Mesendoderm (in vitro differentiated cells): ENCODE measurements at regions not wholly inside any gene's neighbourhood (a gene's known extent, or its start where the extent isn't known, plus 50 kb on each side); places are given as distances from the start of the nearest gene placed in this dataset.

Source experiments
- DNase-seq: peaks from one replicate; pipeline ENCODE4 v3.0.0; 2013
- H2AK5ac ChIP-seq: 2 replicates; pipeline ENCODE4 v1.6.1; 2013; ENCODE audit warnings: low read length, inconsistent platforms
- H2BK120ac ChIP-seq: 2 replicates; pipeline ENCODE4 v1.6.1; 2013; ENCODE audit warnings: low read depth, mild to moderate bottlenecking, low read length, moderate library complexity, mixed read lengths
- H2BK15ac ChIP-seq: replicated peaks from 2 replicates; pipeline ENCODE4 v1.6.1; 2013; ENCODE audit warnings: low read depth, mild to moderate bottlenecking, moderate library complexity
- H2BK5ac ChIP-seq: 2 replicates; pipeline ENCODE4 v1.6.1; 2013; ENCODE audit warnings: low read length, inconsistent platforms
- H3K18ac ChIP-seq: 2 replicates; pipeline ENCODE4 v1.6.1; 2013; ENCODE audit warnings: mild to moderate bottlenecking, low read length, mixed read lengths
- H3K23ac ChIP-seq: one replicate; pipeline ENCODE4 v1.6.1; 2013; ENCODE audit warnings: low read length
- H3K27ac ChIP-seq: 2 replicates; pipeline ENCODE4 v1.5.1; 2013; ENCODE audit warnings: low read depth, mild to moderate bottlenecking, inconsistent platforms, low read length, moderate library complexity
- H3K27me3 ChIP-seq: 2 replicates; pipeline ENCODE4 v1.6.1; 2013; ENCODE audit warnings: low read length, control low read depth, mild to moderate bottlenecking, inconsistent platforms; ENCODE audit not compliant: insufficient read depth, poor library complexity
- H3K36me3 ChIP-seq: 2 replicates; pipeline ENCODE4 v1.6.1; 2013; ENCODE audit warnings: low read length, inconsistent platforms; ENCODE audit not compliant: control insufficient read depth, insufficient read depth
- H3K4ac ChIP-seq: one replicate; pipeline ENCODE4 v1.6.1; 2013; ENCODE audit warnings: low read depth, mild to moderate bottlenecking, low read length, moderate library complexity
- H3K4me1 ChIP-seq: 2 replicates; pipeline ENCODE4 v1.6.1; 2013; ENCODE audit warnings: low read depth, low read length, inconsistent platforms; ENCODE audit not compliant: control insufficient read depth
- H3K4me2 ChIP-seq: 2 replicates; pipeline ENCODE4 v1.6.1; 2013; ENCODE audit warnings: low read length
- H3K4me3 ChIP-seq: 2 replicates; pipeline ENCODE4 v1.5.1; 2013; ENCODE audit warnings: mild to moderate bottlenecking, low read length
- H3K56ac ChIP-seq: one replicate; pipeline ENCODE4 v1.6.1; 2013; ENCODE audit warnings: low read length
- H3K79me1 ChIP-seq: 2 replicates; pipeline ENCODE4 v1.6.1; 2013; ENCODE audit warnings: low read length, inconsistent platforms
- H3K79me2 ChIP-seq: 2 replicates; pipeline ENCODE4 v1.6.1; 2013; ENCODE audit warnings: mild to moderate bottlenecking, low read length; ENCODE audit not compliant: control insufficient read depth, insufficient read depth
- H3K9ac ChIP-seq: 2 replicates; pipeline ENCODE4 v1.6.1; 2013; ENCODE audit warnings: low read length, inconsistent platforms
- H4K5ac ChIP-seq: one replicate; pipeline ENCODE4 v1.6.1; 2013; ENCODE audit warnings: low read length
- H4K8ac ChIP-seq: one replicate; pipeline ENCODE4 v1.6.1; 2013; ENCODE audit warnings: low read depth, mild to moderate bottlenecking, control low read depth, low read length, moderate library complexity
- whole genome bisulfite sequencing: extraction: QIAGEN DNeasy Blood & Tissue Kit; methylation state at CpG from one replicate; pipeline ENCODE4 v1.1.7; 2013; ENCODE audit warnings: low lambda C conversion rate, missing lambda C conversion rate; ENCODE audit not compliant: insufficient coverage; ENCODE audit errors: extremely low coverage; 5-methylcytosine and 5-hydroxymethylcytosine counted together

DNA sequence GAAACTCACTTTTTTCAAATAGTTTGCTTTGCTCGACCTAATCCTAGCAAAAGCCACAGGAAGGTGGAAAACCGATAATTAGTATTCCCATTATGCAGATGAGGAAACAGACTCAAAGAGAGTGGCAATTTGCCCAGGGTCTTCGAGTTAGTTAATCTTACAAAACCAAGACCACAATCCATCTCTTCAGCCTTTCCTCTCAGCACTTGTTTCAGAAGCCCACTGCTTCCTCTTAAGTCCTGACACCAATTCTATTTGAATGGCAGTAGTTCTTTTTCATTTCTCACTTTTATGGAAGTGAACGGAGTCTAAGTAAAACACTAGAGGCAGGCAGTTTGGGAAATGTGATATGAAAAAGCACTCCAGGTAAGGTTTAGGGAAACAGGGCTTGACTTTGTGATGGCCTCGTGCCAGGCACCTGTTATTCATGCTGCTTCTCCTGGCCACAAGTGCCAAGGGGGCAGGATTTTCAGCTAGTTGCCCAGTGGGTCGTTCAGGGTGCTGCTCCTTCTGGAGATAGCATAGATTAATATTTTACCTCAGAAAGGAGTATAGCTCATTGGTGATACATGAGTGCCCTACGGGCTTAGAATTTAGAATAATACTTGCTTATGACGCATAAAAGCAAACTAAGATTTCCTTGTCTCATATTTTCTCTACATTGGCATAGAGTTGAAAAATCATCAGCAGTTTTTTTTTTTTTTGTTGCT lies 76.6 kb upstream of the NRIP1 start:
- no peak overlapping the region for H4K8ac ChIP-seq
- H3K36me3 ChIP-seq, result no peaks in the 10 kb centered on the region
- WGBS, result no CpG with 5 or more reads among the region's 8 CpGs
- no peak overlapping the region for H3K23ac ChIP-seq
- no peak overlapping the region for H3K4me3 ChIP-seq
- H3K56ac ChIP-seq, result no peak overlapping the region
- H2AK5ac ChIP-seq, result no peak overlapping the region
- H2BK120ac ChIP-seq, result no peak overlapping the region
- no peak overlapping the region for H3K4ac ChIP-seq
- H3K18ac ChIP-seq, result no peak overlapping the region
- no peak overlapping the region for H2BK5ac ChIP-seq
- no peaks in the 10 kb centered on the region for H3K27me3 ChIP-seq
- H3K9ac ChIP-seq, result no peak overlapping the region
- no peak overlapping the region for H4K5ac ChIP-seq
- no peaks in the 10 kb centered on the region for H3K79me2 ChIP-seq
- no peak overlapping the region for H2BK15ac ChIP-seq
- no peak for DNase-seq
- H3K79me1 ChIP-seq, result no peaks in the 10 kb centered on the region
- no peaks in the 10 kb centered on the region for H3K4me1 ChIP-seq
- no peak overlapping the region for H3K4me2 ChIP-seq
- H3K27ac ChIP-seq, result no peak overlapping the region

DNA sequence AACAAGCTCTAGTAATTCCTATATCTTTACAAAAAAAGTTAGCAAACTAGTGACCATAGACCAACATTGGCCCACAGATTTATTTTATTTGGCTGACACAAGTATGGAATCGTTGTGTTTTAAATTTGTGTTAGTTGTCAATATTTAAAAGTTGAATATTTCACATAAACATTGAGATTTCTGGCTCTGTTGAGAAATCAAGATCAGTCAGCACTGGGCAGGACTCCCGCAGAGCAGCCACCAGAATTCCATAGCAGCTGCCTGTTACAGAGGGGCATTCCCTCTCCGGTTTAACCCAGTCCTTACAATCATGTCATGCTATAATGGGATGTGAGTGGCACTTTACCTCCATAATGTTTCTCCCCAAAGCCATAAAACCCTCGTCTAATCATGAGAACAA lies 79.2 kb upstream of the NRIP1 start:
- no peaks in the 10 kb centered on the region for H3K79me2 ChIP-seq
- no peak overlapping the region for H3K4me2 ChIP-seq
- no peak overlapping the region for H4K8ac ChIP-seq
- whole genome bisulfite sequencing, result no CpG with 5 or more reads among the region's 4 CpGs
- no peaks in the 10 kb centered on the region for H3K79me1 ChIP-seq
- no peak for DNase-seq
- H3K36me3 ChIP-seq, result no peaks in the 10 kb centered on the region
- H2AK5ac ChIP-seq, result no peak overlapping the region
- no peak overlapping the region for H3K23ac ChIP-seq
- no peak overlapping the region for H3K4me3 ChIP-seq
- no peaks in the 10 kb centered on the region for H3K4me1 ChIP-seq
- no peak overlapping the region for H4K5ac ChIP-seq
- H3K27me3 ChIP-seq, result no peaks in the 10 kb centered on the region
- H3K27ac ChIP-seq, result no peak overlapping the region
- no peak overlapping the region for H2BK120ac ChIP-seq
- no peak overlapping the region for H2BK5ac ChIP-seq
- H3K18ac ChIP-seq, result no peak overlapping the region
- H3K4ac ChIP-seq, result no peak overlapping the region
- no peak overlapping the region for H3K9ac ChIP-seq
- H2BK15ac ChIP-seq, result no peak overlapping the region
- H3K56ac ChIP-seq, result no peak overlapping the region

DNA sequence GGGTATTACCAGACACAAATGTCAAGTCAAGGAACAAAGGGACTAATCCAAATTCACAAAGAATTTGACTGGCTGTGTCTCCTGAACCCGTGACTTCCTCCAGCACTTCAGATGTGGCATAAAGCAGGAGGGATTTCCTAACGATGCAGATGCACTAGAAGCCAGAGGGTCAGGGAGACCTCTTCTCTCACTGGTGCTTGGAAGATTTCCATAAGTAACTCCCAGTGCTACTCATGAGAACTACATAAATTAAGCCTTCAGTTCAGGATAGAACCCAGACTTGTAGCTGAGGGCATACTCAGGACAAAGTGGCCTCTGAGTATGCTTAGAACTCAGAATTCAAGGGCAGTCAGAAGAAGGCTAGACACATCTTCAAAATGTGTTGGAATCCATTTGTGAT lies 83.6 kb upstream of the NRIP1 start:
- no peak overlapping the region for H3K23ac ChIP-seq
- no peak overlapping the region for H4K5ac ChIP-seq
- no peak overlapping the region for H3K9ac ChIP-seq
- no peak overlapping the region for H3K4me3 ChIP-seq
- no CpG with 5 or more reads among the region's 2 CpGs for WGBS
- H4K8ac ChIP-seq, result no peak overlapping the region
- DNase-seq, result no peak
- no peak overlapping the region for H2BK5ac ChIP-seq
- H3K4ac ChIP-seq, result no peak overlapping the region
- no peaks in the 10 kb centered on the region for H3K27me3 ChIP-seq
- no peak overlapping the region for H3K56ac ChIP-seq
- no peak overlapping the region for H3K18ac ChIP-seq
- H3K4me2 ChIP-seq, result no peak overlapping the region
- H3K27ac ChIP-seq, result no peak overlapping the region
- no peak overlapping the region for H2BK15ac ChIP-seq
- no peaks in the 10 kb centered on the region for H3K36me3 ChIP-seq
- H2AK5ac ChIP-seq, result no peak overlapping the region
- no peak overlapping the region for H2BK120ac ChIP-seq
- H3K4me1 ChIP-seq, result no peaks in the 10 kb centered on the region
- no peaks in the 10 kb centered on the region for H3K79me1 ChIP-seq
- H3K79me2 ChIP-seq, result no peaks in the 10 kb centered on the region

DNA sequence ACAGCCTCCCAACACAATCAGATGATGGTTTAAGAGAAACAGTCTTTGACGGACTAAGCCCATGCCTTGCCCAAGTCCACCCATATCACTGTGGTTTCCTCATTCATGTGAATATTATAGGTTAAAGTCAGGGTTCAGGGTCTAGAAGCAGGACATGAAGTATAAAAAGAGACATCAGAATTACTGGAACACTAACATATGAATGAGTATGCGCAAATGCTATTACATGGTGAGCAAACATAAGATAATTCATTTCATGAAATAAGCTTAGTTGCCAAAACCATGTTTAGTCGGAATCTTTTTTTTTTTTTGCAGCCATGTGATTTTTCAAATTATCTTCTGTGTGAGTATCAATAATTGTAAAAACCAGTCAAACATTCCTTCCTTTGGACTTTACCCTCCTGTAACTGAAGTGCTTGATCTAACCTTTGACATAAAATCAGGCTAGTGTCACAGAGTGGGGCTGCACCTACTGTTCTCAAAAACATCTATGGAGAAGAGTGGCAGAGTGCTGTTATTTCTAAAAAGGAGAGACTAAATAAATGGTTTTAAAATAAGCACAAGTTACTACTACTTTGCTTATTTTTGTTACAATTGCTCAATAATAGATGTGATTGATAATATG lies 84.9 kb upstream of the NRIP1 start:
- no peaks in the 10 kb centered on the region for H3K27me3 ChIP-seq
- no peak overlapping the region for H2BK5ac ChIP-seq
- H2AK5ac ChIP-seq, result no peak overlapping the region
- no peak overlapping the region for H3K23ac ChIP-seq
- no peaks in the 10 kb centered on the region for H3K79me1 ChIP-seq
- H3K4me2 ChIP-seq, result no peak overlapping the region
- no peak overlapping the region for H2BK15ac ChIP-seq
- no peak for DNase-seq
- H3K56ac ChIP-seq, result no peak overlapping the region
- H3K18ac ChIP-seq, result no peak overlapping the region
- H2BK120ac ChIP-seq, result no peak overlapping the region
- no peak overlapping the region for H3K4me3 ChIP-seq
- no peaks in the 10 kb centered on the region for H3K4me1 ChIP-seq
- WGBS, result no CpG with 5 or more reads among the region's 3 CpGs
- no peaks in the 10 kb centered on the region for H3K36me3 ChIP-seq
- H3K27ac ChIP-seq, result no peak overlapping the region
- H4K5ac ChIP-seq, result no peak overlapping the region
- H3K4ac ChIP-seq, result no peak overlapping the region
- H4K8ac ChIP-seq, result no peak overlapping the region
- no peaks in the 10 kb centered on the region for H3K79me2 ChIP-seq
- no peak overlapping the region for H3K9ac ChIP-seq

DNA sequence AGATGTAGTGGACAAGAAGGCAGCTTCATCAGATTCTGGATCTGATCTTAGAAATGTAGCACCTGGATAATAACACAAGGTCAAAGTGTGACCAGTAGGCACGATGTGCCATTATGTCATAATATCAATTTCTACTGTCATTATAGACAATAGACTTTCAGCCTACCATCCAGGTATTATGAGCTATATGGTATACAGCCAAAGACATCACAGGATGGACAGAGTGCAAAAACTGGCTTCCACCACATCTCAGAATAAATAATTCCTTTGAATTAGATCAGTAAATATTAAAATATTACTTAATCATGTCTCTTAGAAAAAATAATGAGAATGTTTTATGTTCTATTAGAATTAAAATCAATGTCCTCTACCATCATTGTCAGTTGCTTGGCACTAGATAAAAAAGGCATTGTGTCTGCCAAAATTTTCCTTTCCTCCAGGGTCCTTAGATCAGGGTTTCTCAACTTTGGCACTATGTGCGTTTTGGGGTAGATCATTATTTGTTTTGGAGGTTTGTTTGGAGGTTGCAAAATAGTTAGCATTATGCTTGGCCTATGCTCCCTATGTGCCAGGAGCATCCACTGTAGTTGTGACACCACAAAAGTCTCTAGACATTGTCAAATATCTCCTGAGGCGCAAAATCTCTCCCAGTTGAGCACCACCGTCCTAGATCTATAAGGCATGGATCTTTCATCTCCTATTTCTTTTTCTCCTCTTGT lies 86.7 kb upstream of the NRIP1 start:
- Histone ChIP-seq H3K27me3 (no peaks in the 10 kb centered on the region), H2BK5ac (no peak overlapping the region), H2BK15ac (no peak overlapping the region), H3K79me2 (no peaks in the 10 kb centered on the region), H3K56ac (no peak overlapping the region), H2AK5ac (no peak overlapping the region), H3K4me2 (no peak overlapping the region), H4K8ac (no peak overlapping the region), H3K4me3 (no peak overlapping the region), H3K36me3 (no peaks in the 10 kb centered on the region), H4K5ac (no peak overlapping the region), H3K18ac (no peak overlapping the region), H3K4ac (no peak overlapping the region), H3K79me1 (no peaks in the 10 kb centered on the region), H3K4me1 (no peaks in the 10 kb centered on the region), H3K9ac (no peak overlapping the region), H3K27ac (no peak overlapping the region), H3K23ac (no peak overlapping the region), H2BK120ac (no peak overlapping the region)
- DNase-seq, result no peak
- no CpG with 5 or more reads among the region's 4 CpGs for WGBS
